HCT116 (cell line): ENCODE measurements at regions not wholly inside any gene's neighbourhood (a gene's known extent, or its start where the extent isn't known, plus 50 kb on each side); places are given as distances from the start of the nearest gene placed in this dataset.

Source experiments
- CEBPB ChIP-seq: IDR thresholded peaks from 2 replicates; pipeline ENCODE4 v1.6.1; 2012; ENCODE audit warnings: low read depth
- POLR2AphosphoS5 ChIP-seq: IDR thresholded peaks from 2 replicates; pipeline ENCODE4 v1.6.1; 2011; ENCODE audit warnings: mild to moderate bottlenecking, low read depth, low read length, moderate library complexity
- TF ChIP-seq, protein P1 (sequence below), 3 experiments: fragments of 200-600 bp in 1 of 3; sonication (generic) in 1 of 3; IDR thresholded peaks in 2 of 3; conservative IDR thresholded peaks in 1 of 3; 2 replicates each; pipeline ENCODE4 v1.5.1; 2012 to 2017; ENCODE audit warnings: low read depth in 2 of 3, low read length in 2 of 3, antibody characterized with exemption in 1 of 3, borderline replicate concordance in 1 of 3, control low read depth in 1 of 3, mild to moderate bottlenecking in 1 of 3, mixed read lengths in 1 of 3, mixed run types in 1 of 3, moderate library complexity in 1 of 3; ENCODE audit not compliant: insufficient read depth in 1 of 3

- TF ChIP-seq CEBPB (no peak), POLR2AphosphoS5 (no peak)
- TF ChIP-seq, protein P1, sequence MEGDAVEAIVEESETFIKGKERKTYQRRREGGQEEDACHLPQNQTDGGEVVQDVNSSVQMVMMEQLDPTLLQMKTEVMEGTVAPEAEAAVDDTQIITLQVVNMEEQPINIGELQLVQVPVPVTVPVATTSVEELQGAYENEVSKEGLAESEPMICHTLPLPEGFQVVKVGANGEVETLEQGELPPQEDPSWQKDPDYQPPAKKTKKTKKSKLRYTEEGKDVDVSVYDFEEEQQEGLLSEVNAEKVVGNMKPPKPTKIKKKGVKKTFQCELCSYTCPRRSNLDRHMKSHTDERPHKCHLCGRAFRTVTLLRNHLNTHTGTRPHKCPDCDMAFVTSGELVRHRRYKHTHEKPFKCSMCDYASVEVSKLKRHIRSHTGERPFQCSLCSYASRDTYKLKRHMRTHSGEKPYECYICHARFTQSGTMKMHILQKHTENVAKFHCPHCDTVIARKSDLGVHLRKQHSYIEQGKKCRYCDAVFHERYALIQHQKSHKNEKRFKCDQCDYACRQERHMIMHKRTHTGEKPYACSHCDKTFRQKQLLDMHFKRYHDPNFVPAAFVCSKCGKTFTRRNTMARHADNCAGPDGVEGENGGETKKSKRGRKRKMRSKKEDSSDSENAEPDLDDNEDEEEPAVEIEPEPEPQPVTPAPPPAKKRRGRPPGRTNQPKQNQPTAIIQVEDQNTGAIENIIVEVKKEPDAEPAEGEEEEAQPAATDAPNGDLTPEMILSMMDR (IDR thresholded peaks at IDR 0.05 in 2 of 3, conservative IDR thresholded peaks at IDR 0.05 in 1 of 3; ENCODE audit: borderline replicate concordance in 1 of 3, insufficient read depth in 1 of 3, low read depth in 2 of 3, low read length in 2 of 3): no peak
Measured at GRCh38 chr11:115585361-115586024, 81.3 kb upstream of the CADM1 start.
